ENCODE measurements at regions not wholly inside any gene's neighbourhood (a gene's known extent, or its start where the extent isn't known, plus 50 kb on each side); places are given as distances from the start of the nearest gene placed in this dataset.

DNA sequence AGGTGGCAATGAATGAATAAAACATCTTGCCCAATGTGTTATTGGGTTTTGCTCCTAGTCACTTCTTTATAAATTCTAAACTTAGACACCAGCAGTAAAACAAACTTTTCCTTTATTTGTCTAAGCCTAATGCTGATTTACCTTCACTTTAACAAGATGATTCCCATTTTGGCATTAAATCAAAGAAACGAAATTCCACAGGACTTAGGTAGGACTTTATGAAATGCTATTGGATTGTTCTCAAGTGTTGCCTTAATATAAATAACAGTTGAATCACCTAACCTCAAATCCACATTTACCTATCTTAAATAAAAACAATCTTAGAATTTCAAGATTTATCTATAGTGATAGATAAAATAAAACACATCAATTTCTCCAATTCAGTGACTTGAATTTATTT is 831.8 kb downstream of the EPHA7 start:
- no peak for DNase-seq

GRCh38 chr6:92586236-92586977 is 833.0 kb downstream of the EPHA7 start:
- DNase-seq = no peak

DNA sequence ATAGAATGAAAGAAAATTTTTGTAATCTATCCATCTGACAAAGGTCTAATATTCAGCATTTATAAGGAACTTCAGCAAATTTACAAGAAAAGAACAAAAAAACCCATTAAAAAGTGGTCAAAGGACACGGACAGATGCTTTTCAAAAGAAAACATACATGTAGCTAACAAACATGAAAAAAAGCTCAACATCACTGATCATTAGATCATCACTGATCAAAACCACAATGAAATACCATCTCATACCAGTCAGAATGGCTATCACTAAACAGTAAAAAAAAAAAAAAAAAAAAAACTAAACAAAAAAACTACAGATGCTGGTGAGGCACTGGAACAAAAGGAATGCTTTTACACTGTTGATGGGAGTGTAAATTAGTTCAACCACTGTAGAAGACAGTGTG is 837.1 kb downstream of the EPHA7 start:
- no peak for DNase-seq

- no peak for DNase-seq
Measured at GRCh38 chr6:92577077-92577719, 842.2 kb downstream of the EPHA7 start.

- no peak for DNase-seq
Measured at GRCh38 chr6:92568541-92568940, 850.8 kb downstream of the EPHA7 start.

DNA sequence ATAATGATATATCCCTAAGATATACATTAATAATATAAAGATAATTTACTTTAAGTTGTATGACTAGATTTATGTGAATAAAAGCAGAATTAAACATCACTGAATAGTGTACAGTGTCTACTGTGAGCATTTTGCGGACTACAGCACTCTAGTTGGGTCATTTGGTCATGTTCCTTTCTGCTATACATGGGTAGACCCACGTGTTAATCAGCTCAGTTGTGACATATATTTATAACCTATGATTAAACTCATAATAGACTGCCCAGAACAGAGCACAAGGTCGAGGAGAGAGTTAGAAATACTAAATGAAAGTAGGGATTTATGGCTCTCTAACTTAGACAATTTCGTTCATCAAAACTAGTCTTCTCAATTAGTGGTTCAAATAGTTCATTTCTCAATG is 852.7 kb downstream of the EPHA7 start:
- no peak for DNase-seq

GRCh38 chr6:92564376-92564775 is 855.0 kb downstream of the EPHA7 start:
- no peak for DNase-seq

GRCh38 chr6:92559611-92560010 is 859.7 kb downstream of the EPHA7 start:
- no peak for DNase-seq

GRCh38 chr6:92559003-92559402 is 860.4 kb downstream of the EPHA7 start:
- DNase-seq = no peak

- DNase-seq = no peak
Measured at GRCh38 chr6:92550501-92550900, 868.9 kb downstream of the EPHA7 start.

GRCh38 chr6:92545861-92546260 is 873.5 kb downstream of the EPHA7 start:
- no peak for DNase-seq

- no peak for DNase-seq
Measured at GRCh38 chr6:92541448-92542060, 877.8 kb downstream of the EPHA7 start.

DNA sequence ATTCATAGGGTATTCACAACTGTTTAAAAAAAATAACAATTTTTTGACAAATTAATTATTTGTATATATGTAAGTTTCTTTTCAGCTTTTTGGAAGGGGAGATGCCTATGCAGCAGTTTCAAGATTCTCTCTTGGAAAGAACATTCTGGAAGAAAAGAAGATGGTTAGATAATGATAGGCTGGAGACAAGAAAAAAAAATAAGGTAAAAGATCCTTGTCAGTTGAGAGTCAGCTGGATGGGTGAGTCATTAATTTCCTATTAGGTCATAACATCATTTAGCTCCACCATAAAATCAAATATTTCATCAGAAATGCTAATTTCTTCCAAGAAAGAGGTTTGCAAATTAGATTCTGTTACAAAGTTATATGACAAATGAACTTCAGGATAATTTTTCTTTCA is 880.4 kb downstream of the EPHA7 start:
- no peak for DNase-seq

DNA sequence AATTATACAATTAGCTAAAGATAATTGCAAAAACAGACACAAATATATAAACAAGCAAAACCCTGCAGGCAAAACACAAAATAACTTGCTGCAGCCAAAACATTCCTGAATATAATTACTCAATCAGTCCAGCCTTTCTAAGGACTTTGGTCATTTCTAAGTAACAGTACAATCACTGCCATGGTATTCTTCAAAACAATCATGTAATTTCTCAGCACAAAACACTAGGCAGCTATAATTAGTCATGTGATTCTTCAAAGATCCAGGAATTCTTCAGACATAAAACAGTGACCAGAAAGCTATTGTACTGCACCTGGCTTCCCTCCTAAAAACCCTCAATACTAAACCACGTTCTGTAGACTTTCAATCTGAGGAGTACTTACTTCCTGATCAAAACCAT is 881.1 kb downstream of the EPHA7 start:
- no peak for DNase-seq

GRCh38 chr6:92534109-92534508 is 885.2 kb downstream of the EPHA7 start:
- DNase-seq = no peak

GRCh38 chr6:92522589-92522988 is 896.8 kb downstream of the EPHA7 start:
- no peak for DNase-seq

DNA sequence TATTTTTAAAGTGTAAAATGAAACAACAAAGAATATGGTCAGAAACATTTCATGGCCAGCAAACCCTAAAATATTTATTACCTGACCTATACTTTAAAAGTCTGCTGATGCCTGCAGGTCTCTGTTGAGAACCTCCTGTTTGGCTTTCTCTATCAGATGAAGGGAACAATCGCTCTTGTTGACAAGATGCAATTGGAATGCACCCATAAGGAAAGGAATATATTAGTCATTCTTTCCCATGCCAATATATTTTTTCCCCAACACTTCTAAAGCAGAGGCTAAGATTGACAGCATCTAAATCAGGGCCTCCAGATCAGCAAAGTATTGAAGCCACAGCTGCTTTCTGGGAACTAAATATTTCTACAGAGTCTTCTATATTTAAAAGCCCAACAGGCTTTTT is 897.8 kb downstream of the EPHA7 start:
- DNase-seq = no peak

DNA sequence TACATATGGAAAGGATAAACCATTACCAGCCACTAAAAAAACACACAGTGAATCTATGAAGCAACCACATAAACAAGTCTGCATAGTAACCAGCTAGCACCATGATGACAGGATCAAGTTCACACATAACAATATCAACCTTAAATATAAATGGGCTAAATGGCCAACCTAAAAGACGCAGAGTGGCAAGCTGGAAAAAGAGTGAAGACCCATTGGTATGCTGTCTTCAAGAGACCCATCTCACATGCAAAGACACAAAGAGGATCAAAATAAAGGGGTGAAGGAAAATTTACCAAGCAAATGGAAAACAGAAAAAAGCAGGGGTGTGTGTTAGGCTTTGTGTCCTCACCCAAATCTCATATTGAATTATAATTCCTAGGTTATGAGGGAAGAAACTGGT is 909.2 kb downstream of the EPHA7 start:
- no peak for DNase-seq

DNA sequence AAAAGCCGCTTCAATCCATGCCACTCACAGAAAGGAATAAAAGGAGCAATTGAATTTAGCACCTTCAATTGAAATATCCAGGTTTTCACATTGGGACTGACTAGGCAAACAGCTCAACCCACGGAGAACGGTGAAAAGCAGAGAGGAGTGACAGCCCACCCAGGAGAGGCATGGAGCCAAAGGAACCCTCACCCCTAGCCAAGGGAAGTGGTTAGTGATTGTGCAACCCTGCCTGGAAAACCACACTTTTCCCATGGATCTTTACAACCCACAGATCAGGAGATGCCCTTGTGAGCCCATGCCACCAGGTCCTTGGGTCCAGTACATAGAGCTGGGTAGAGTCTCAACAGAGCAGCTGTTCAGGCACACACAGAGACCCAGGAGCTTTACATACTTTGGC is 911.8 kb downstream of the EPHA7 start:
- DNase-seq = no peak

GRCh38 chr6:92504509-92504908 is 914.9 kb downstream of the EPHA7 start:
- no peak for DNase-seq

- no peak for DNase-seq
Measured at GRCh38 chr6:92497281-92497680, 922.1 kb downstream of the EPHA7 start.

DNA sequence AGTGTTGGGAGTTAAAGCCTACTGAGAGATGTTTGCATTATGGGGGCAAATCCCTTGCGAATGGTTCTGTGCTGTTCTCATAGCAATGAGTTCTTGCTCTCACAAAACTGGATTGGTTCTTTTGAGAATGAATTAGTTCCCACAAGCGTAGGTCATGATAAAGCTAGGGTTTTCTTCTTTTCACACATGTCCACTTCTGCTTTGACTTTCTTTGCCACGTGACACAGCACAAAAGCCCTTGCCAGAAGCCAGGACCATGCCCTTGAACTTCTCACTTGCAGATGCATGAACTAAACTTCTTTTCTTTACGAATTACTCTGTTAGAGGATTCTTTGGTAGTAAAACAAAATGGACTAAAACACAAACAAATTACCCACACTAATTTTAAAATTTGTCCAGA is 922.8 kb downstream of the EPHA7 start:
- DNase-seq = no peak

- DNase-seq = no peak
Measured at GRCh38 chr6:92495242-92495641, 924.1 kb downstream of the EPHA7 start.

GRCh38 chr6:92485487-92485886 is 933.9 kb downstream of the EPHA7 start:
- no peak for DNase-seq

DNA sequence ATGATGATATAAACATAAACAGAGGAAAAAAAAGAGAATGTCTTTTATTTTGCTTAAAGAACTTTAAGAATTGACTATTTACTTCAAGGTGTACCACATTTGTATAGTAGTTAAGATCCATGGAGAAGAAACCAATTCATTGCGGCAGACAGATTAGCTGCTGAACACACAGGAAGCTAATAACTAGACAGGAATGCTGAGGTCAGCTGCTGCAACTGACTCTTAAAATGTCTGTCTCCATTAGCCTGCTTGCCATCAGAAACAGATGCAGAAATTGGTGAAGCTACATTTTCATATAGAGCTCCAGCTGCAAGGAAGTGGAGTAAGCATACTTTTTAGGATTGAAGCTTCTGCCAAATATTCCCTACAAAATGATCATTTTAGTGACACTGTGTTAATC is 939.5 kb downstream of the EPHA7 start:
- peak; percentile 18 for DNase-seq

Measured in DMS153 (cell line).